GM12873 (cell line): ENCODE measurements at regions not wholly inside any gene's neighbourhood (a gene's known extent, or its start where the extent isn't known, plus 50 kb on each side); places are given as distances from the start of the nearest gene placed in this dataset.

Experiments
- CTCF ChIP-seq: IDR thresholded peaks from 2 replicates; pipeline ENCODE4 v1.5.1; 2012; ENCODE audit warnings: low read depth, mild to moderate bottlenecking, moderate library complexity, low read length, control low read depth; ENCODE audit not compliant: insufficient read depth; ENCODE audit errors: missing control alignments

GRCh38 chr6:21826023-21826422 is 232.5 kb downstream of the SOX4 start:
- no peak for TF ChIP-seq CTCF

- no peak for TF ChIP-seq CTCF
Measured at GRCh38 chr6:21826904-21827303, 233.4 kb downstream of the SOX4 start.

GRCh38 chr6:21827425-21828202 is 234.1 kb downstream of the SOX4 start:
- no peak for TF ChIP-seq CTCF

- TF ChIP-seq CTCF: no peak
Measured at GRCh38 chr6:21828704-21829103, 235.2 kb downstream of the SOX4 start.

- no peak for TF ChIP-seq CTCF
Measured at GRCh38 chr6:21829126-21829525, 235.6 kb downstream of the SOX4 start.

GRCh38 chr6:21831521-21832291 is 238.2 kb downstream of the SOX4 start:
- no peak for TF ChIP-seq CTCF

GRCh38 chr6:21836277-21836676 is 242.7 kb downstream of the SOX4 start:
- no peak for TF ChIP-seq CTCF
